ENCODE measurements at regions not wholly inside any gene's neighbourhood (a gene's known extent, or its start where the extent isn't known, plus 50 kb on each side); places are given as distances from the start of the nearest gene placed in this dataset.

DNA sequence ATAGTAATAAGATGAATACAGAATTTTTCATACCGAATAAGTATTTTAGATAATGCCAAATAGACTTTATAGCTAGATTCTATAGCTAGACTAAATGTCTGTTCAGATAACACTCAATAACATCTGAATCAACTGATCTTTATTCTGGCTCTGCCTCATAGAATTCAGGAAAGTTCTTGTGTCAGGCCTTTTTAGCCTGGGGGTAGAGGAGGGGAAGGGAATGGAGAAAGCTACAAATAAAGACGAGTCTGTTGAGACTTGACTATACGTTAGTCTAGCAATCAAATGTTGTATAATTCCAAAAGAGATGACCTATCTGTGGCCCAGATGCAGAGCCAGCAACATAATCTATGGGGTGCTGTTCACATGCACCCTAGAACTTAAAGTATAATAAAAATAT, 106.6 kb upstream of the ABI3BP start:
- no peak overlapping the region for H3K4me2 ChIP-seq (ENCODE audit: insufficient read depth, low read length)
- TF ChIP-seq FOS (IDR thresholded peaks at IDR 0.05; ENCODE audit: borderline replicate concordance, insufficient read depth, low read length) (no peak), POLR2AphosphoS5 (IDR thresholded peaks at IDR 0.05; ENCODE audit: insufficient read depth, low read depth, low read length) (no peak), GATA2 (IDR thresholded peaks at IDR 0.05; ENCODE audit: insufficient read depth, insufficient read length, low read depth, low read length) (no peak), JUN (IDR thresholded peaks at IDR 0.05; ENCODE audit: borderline replicate concordance, insufficient read depth, insufficient read length, low read depth) (no peak), MAX (IDR thresholded peaks at IDR 0.05; ENCODE audit: insufficient read depth, insufficient read length) (no peak), CTCF (IDR thresholded peaks at IDR 0.05; ENCODE audit: extremely low read depth in 1 of 2, insufficient read depth in 1 of 2, low read depth in 1 of 2, low read length in 2 of 2) (no peak), EZH2 (IDR thresholded peaks at IDR 0.05; ENCODE audit: borderline replicate concordance, low read depth, low read length, severe bottlenecking) (no peak), MYC (IDR thresholded peaks at IDR 0.05; ENCODE audit: low read depth, low read length) (no peak), POLR2A (IDR thresholded peaks at IDR 0.05; ENCODE audit: low read depth, low read length) (no peak)
- ChIA-PET POLR2A (no interaction called here), CTCF (interaction anchor here (1.1 kb wide), 1 partner anchor 296 kb away, joined by 3 read pairs; no protein-coding TSS in a partner anchor)
- H2AFZ ChIP-seq (ENCODE audit: low read depth, low read length) = no peak overlapping the region
- no peaks in the 10 kb centered on the region for H3K27me3 ChIP-seq (ENCODE audit: control insufficient read depth in 2 of 2, insufficient read depth in 2 of 2, low read length in 2 of 2)
- no peak overlapping the region for H3K27ac ChIP-seq (ENCODE audit: insufficient read depth, low read depth, low read length)
- FAIRE-seq (no peak), DNase-seq (ENCODE audit: low read depth, low spot score) (no peak)
- dilution Hi-C loops (cut with MboI; ENCODE audit: extremely low pct_ligation_motif_present, low sequenced_read_pairs) (no loop called here), intact Hi-C loops (cut with micrococcal nuclease) (loop anchor here (5.0 kb wide), 1 partner anchor 293 kb away; no protein-coding TSS in a partner anchor)
- no TSS peak for BruUV-seq (replicated peaks)
- H3K36me3 ChIP-seq (ENCODE audit: control insufficient read depth in 2 of 2, extremely low read depth in 1 of 2, insufficient read depth in 2 of 2, low read length in 2 of 2) = no peaks in the 10 kb centered on the region
- H3K4me3 ChIP-seq (replicated peaks in 1 of 3; ENCODE audit: insufficient read depth in 1 of 3, low read depth in 1 of 3, low read length in 3 of 3) = no peak overlapping the region
- H4K20me1 ChIP-seq (replicated peaks; ENCODE audit: control insufficient read depth, extremely low read depth, insufficient read depth, low read length) = no peaks in the 10 kb centered on the region
- no peaks in the 10 kb centered on the region for H3K9me1 ChIP-seq (replicated peaks; ENCODE audit: control insufficient read depth, extremely low read depth, insufficient read depth, low read length)
- H3K4me1 ChIP-seq (ENCODE audit: control insufficient read depth, extremely low read depth, insufficient read depth, low read length) = no peaks in the 10 kb centered on the region
- no peaks in the 10 kb centered on the region for H3K9me3 ChIP-seq (replicated peaks; ENCODE audit: control insufficient read depth, insufficient read depth, low read length)
- H3K79me2 ChIP-seq (ENCODE audit: control insufficient read depth, insufficient read depth, low read length) = no peaks in the 10 kb centered on the region
- H3K9ac ChIP-seq (replicated peaks; ENCODE audit: extremely low read depth, insufficient read depth, low read length) = no peak overlapping the region
